GM12892 (cell line): ENCODE measurements at regions not wholly inside any gene's neighbourhood (a gene's known extent, or its start where the extent isn't known, plus 50 kb on each side); places are given as distances from the start of the nearest gene placed in this dataset.

ENCODE experiments used
- POLR2A ChIP-seq: IDR thresholded peaks from 2 replicates; pipeline ENCODE4 v1.6.1; 2011; ENCODE audit warnings: low read depth, low read length, control low read depth
- POLR2AphosphoS5 ChIP-seq: IDR thresholded peaks from 2 replicates; pipeline ENCODE4 v1.6.1; 2011; ENCODE audit warnings: low read depth, low read length, control low read depth

- no peak for TF ChIP-seq POLR2A
- no peak for TF ChIP-seq POLR2AphosphoS5
Observed at GRCh38 chr3:78390221-78390620, 1350.3 kb downstream of the ROBO2 start.
